B cell (primary cell): ENCODE measurements at regions not wholly inside any gene's neighbourhood (a gene's known extent, or its start where the extent isn't known, plus 50 kb on each side); places are given as distances from the start of the nearest gene placed in this dataset.

Experiments used
- ATAC-seq: fragments of 200-7000 bp; cut with Tn5 transposase; one replicate; pipeline ENCODE4 v1.10.0; 2021; ENCODE audit warnings: low read depth, mild to moderate bottlenecking, moderate number of reproducible peaks, moderate library complexity
- CTCF ChIA-PET: fragments of 350-600 bp; sonication (Branson Sonifier 250); formaldehyde crosslinking; loops from one replicate; lab custom pipeline; 2021; ENCODE audit warnings: antibody characterized with exemption, inconsistent platforms; lab: Charles Lee
- POLR2A ChIA-PET: fragments of 350-600 bp; sonication (Branson Sonifier 250); formaldehyde crosslinking; loops from one replicate; lab custom pipeline; 2021; ENCODE audit warnings: antibody characterized with exemption; lab: Charles Lee
- DNase-seq: peaks from one replicate; pipeline ENCODE4 v3.0.0; 2013
- H2AFZ ChIP-seq: 2 replicates; pipeline ENCODE4 v1.6.1; 2012; ENCODE audit warnings: mild to moderate bottlenecking, low read depth, low read length; ENCODE audit not compliant: insufficient read depth, poor library complexity, severe bottlenecking
- H3K27ac ChIP-seq, 2 donors: 1 replicate in 1 of 2; 2 replicates in 1 of 2; pipeline ENCODE4 v1.5.1; 2012 to 2013; ENCODE audit warnings: low read length in 2 of 2, mild to moderate bottlenecking in 2 of 2, moderate library complexity in 1 of 2
- H3K27me3 ChIP-seq, 4 experiments: fragments of 200-600 bp in 1 of 4; sonication (generic) in 1 of 4; replicated peaks in 1 of 4; 1 replicate in 2 of 4; 2 replicates in 2 of 4; pipeline versions ENCODE4 v1.6.1 to v1.7.0; 2013 to 2016; ENCODE audit warnings: low read length in 3 of 4, mild to moderate bottlenecking in 2 of 4, mixed read lengths in 1 of 4, moderate library complexity in 1 of 4; ENCODE audit not compliant: insufficient read depth in 4 of 4, control insufficient read depth in 3 of 4; ENCODE audit errors: control extremely low read depth in 1 of 4
- H3K36me3 ChIP-seq, 2 experiments: replicated peaks in 1 of 2; 1 replicate in 1 of 2; 2 replicates in 1 of 2; pipeline versions ENCODE4 v1.6.1 to v1.7.1; 2013; ENCODE audit warnings: low read length in 1 of 2; ENCODE audit not compliant: insufficient read depth in 2 of 2, control insufficient read depth in 1 of 2; ENCODE audit errors: control extremely low read depth in 1 of 2, extremely low read depth in 1 of 2
- H3K4me1 ChIP-seq, 2 donors: fragments of 200-600 bp in 1 of 2; sonication (generic) in 1 of 2; 1 replicate in 1 of 2; 2 replicates in 1 of 2; pipeline versions ENCODE4 v1.5.1 to v1.6.1; 2013 to 2017; ENCODE audit warnings: low read length in 2 of 2; ENCODE audit not compliant: control insufficient read depth in 2 of 2, insufficient read depth in 2 of 2
- H3K4me2 ChIP-seq: replicated peaks from 2 replicates; pipeline ENCODE3; 2012; ENCODE audit warnings: mild to moderate bottlenecking, low read depth, low read length; ENCODE audit not compliant: poor library complexity, severe bottlenecking
- H3K4me3 ChIP-seq, 5 experiments: fragments of 200-600 bp in 1 of 5; sonication (generic) in 1 of 5; 1 replicate in 3 of 5; 2 replicates in 2 of 5; pipeline versions ENCODE4 v1.5.1 to v1.7.0; 2011 to 2016; ENCODE audit warnings: low read length in 4 of 5, mild to moderate bottlenecking in 4 of 5, low read depth in 2 of 5, control low read depth in 1 of 5, moderate library complexity in 1 of 5; ENCODE audit not compliant: insufficient read depth in 1 of 5; ENCODE audit errors: control extremely low read depth in 1 of 5, extremely low read depth in 1 of 5
- H3K79me2 ChIP-seq: fragments of 200-600 bp; sonication (generic); one replicate; pipeline ENCODE4 v1.6.0; 2016; ENCODE audit warnings: low read length; ENCODE audit not compliant: control insufficient read depth, insufficient read depth
- H3K9ac ChIP-seq: fragments of 200-600 bp; sonication (generic); 2 replicates; pipeline ENCODE4 v1.6.1; 2017; ENCODE audit warnings: mild to moderate bottlenecking, low read length, moderate library complexity
- H3K9me3 ChIP-seq, 3 donors: one replicate each; pipeline versions ENCODE4 v1.6.1 to v1.7.1; 2013; ENCODE audit warnings: low read length in 2 of 3; ENCODE audit not compliant: control insufficient read depth in 2 of 3, insufficient read depth in 1 of 3; ENCODE audit errors: control extremely low read depth in 1 of 3
- H4K20me1 ChIP-seq: 2 replicates; pipeline ENCODE4 v1.6.0; 2012; ENCODE audit warnings: mild to moderate bottlenecking, low read length; ENCODE audit not compliant: insufficient read depth, control insufficient read depth, poor library complexity, severe bottlenecking
- H3K27ac Mint-ChIP-seq: one replicate; pipeline ENCODE4 v1.8.0; 2021; ENCODE audit warnings: mixed read lengths
- H3K27me3 Mint-ChIP-seq: one replicate; pipeline ENCODE4 v1.8.0; 2021; ENCODE audit warnings: mixed read lengths
- H3K4me1 Mint-ChIP-seq: one replicate; pipeline ENCODE4 v1.8.0; 2021; ENCODE audit warnings: mixed read lengths
- H3K4me3 Mint-ChIP-seq: one replicate; pipeline ENCODE4 v1.8.0; 2021; ENCODE audit warnings: mixed read lengths
- H3K9me3 Mint-ChIP-seq: one replicate; pipeline ENCODE4 v1.8.0; 2022; ENCODE audit warnings: mixed read lengths; ENCODE audit not compliant: insufficient read depth
- CTCF ChIP-seq: fragments of 200-600 bp; IDR thresholded peaks from one replicate; pipeline ENCODE4 v1.8.0; 2022; ENCODE audit warnings: antibody characterized with exemption, mild to moderate bottlenecking
- EZH2 ChIP-seq: IDR thresholded peaks from 2 replicates; pipeline ENCODE4 v1.6.1; 2012; ENCODE audit warnings: borderline replicate concordance, low read depth, mild to moderate bottlenecking, moderate library complexity, low read length; ENCODE audit not compliant: insufficient read depth, poor library complexity, severe bottlenecking
- WGBS: methylation state at CpG from one replicate; pipeline ENCODE4 v1.1.5; 2013; ENCODE audit warnings: missing lambda C conversion rate; ENCODE audit not compliant: insufficient coverage; 5-methylcytosine and 5-hydroxymethylcytosine counted together
- intact Hi-C: fragments of 100-400 bp; cut with micrococcal nuclease; formaldehyde crosslinking; loops from one replicate; pipeline ENCODE4 v1.10.0; 2022

GRCh38 chr21:15249285-15249993, 184.6 kb upstream of the NRIP1 start:
- Histone ChIP-seq H3K79me2 (no peaks in the 10 kb centered on the region), H3K36me3 (no peaks in the 10 kb centered on the region), H3K9me3 (no peaks in the 10 kb centered on the region), H3K9ac (no peak overlapping the region), H3K4me2 (no peak overlapping the region), H3K27ac (no peak overlapping the region), H3K4me1 (no peaks in the 10 kb centered on the region), H2AFZ (no peak overlapping the region), H3K4me3 (no peak overlapping the region), H4K20me1 (no peaks in the 10 kb centered on the region), H3K27me3 (no peaks in the 10 kb centered on the region)
- ATAC-seq: no peak
- Mint-ChIP-seq H3K9me3 (no peaks in the 10 kb centered on the region), H3K4me3 (no peak overlapping the region), H3K27ac (no peak overlapping the region), H3K4me1 (no peaks in the 10 kb centered on the region), H3K27me3 (peaks cover 3% of the 10 kb centered on the region)
- POLR2A ChIA-PET: no interaction called here
- 100% methylated on average over 4 of the region's 6 CpGs for WGBS
- TF ChIP-seq CTCF: no peak
- no peak for TF ChIP-seq EZH2
- DNase-seq: no peak
- CTCF ChIA-PET: no interaction called here
- intact Hi-C loops: no loop called here

- Histone ChIP-seq H4K20me1 (no peaks in the 10 kb centered on the region), H3K27ac (no peak overlapping the region), H3K79me2 (no peaks in the 10 kb centered on the region), H3K9ac (no peak overlapping the region), H3K27me3 (no peaks in the 10 kb centered on the region), H3K4me2 (no peak overlapping the region), H3K36me3 (no peaks in the 10 kb centered on the region), H3K4me3 (no peak overlapping the region), H3K4me1 (no peaks in the 10 kb centered on the region), H2AFZ (no peak overlapping the region), H3K9me3 (no peaks in the 10 kb centered on the region)
- no CpG with 5 or more reads among the region's 2 CpGs for WGBS
- ATAC-seq: no peak
- Mint-ChIP-seq H3K27me3 (peaks cover 3% of the 10 kb centered on the region), H3K27ac (no peak overlapping the region), H3K9me3 (no peaks in the 10 kb centered on the region), H3K4me3 (no peak overlapping the region), H3K4me1 (no peaks in the 10 kb centered on the region)
- no peak for TF ChIP-seq CTCF
- no peak for TF ChIP-seq EZH2
- ChIA-PET CTCF (no interaction called here), POLR2A (no interaction called here)
- intact Hi-C loops: no loop called here
- no peak for DNase-seq
These were observed 185.6 kb upstream of the NRIP1 start for GRCh38 chr21:15250384-15250783.
